ENCODE measurements at regions not wholly inside any gene's neighbourhood (a gene's known extent, or its start where the extent isn't known, plus 50 kb on each side); places are given as distances from the start of the nearest gene placed in this dataset.

GRCh38 chr4:12707381-12708175, 776.6 kb downstream of the RAB28 start (continued):
- TF ChIP-seq CHD7 (IDR thresholded peaks at IDR 0.05; ENCODE audit: insufficient replicate concordance, low read length): no peak
- TF ChIP-seq BACH1 (IDR thresholded peaks at IDR 0.05; ENCODE audit: low read length): no peak
- TF ChIP-seq JUN (IDR thresholded peaks at IDR 0.05; ENCODE audit: low read depth, low read length): no peak
- no peak for TF ChIP-seq CREB1 (IDR thresholded peaks at IDR 0.05)
- TF ChIP-seq NRF1 (IDR thresholded peaks at IDR 0.05; ENCODE audit: low read depth, low read length): no peak
- no peak for TF ChIP-seq CBX8 (IDR thresholded peaks at IDR 0.05; ENCODE audit: borderline replicate concordance, low read depth, low read length)
